HG03139 (cell line): ENCODE measurements at regions not wholly inside any gene's neighbourhood (a gene's known extent, or its start where the extent isn't known, plus 50 kb on each side); places are given as distances from the start of the nearest gene placed in this dataset.

Experiments
- ATAC-seq: cut with Tn5 transposase; IDR thresholded peaks from one replicate; pipeline ENCODE4 v1.9.1; 2021; ENCODE audit not compliant: unreplicated experiment

DNA sequence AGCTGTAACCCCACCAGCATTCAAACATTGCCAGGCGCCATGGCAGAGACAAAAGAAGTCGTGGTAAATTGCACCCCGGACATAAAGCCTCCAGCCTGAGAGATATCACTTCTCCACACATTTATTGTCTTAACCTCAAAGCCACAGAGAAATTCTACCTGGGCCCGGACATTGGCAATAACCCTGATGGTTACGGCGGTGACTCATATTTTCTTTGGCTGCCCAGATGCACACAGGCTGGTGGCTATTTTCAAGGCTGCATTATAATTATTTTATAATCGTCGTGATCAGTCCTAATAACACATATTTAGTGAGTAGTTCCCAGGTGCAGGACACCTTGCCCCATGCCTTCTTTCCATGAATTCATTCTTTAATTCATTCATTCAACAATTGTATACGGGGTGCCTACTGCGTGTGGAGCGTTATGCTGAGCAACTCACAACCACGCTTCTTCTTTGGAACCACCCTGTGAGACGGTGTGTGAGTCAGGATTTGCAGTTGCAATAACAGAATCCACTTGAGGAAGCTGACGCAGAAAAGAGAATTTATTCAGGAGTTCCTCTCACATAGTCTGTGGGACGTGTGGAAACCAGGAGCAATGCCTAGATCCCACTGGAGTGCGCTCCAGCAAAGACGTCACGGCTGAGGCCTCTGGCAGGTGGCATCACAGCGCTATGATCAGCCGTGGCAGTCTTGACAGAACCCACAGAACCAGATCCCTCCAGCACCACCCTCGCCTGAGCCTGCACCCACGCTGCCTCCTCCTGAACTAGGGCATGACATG, 245.7 kb downstream of the FOXL1 start:
- ATAC-seq: no peak

DNA sequence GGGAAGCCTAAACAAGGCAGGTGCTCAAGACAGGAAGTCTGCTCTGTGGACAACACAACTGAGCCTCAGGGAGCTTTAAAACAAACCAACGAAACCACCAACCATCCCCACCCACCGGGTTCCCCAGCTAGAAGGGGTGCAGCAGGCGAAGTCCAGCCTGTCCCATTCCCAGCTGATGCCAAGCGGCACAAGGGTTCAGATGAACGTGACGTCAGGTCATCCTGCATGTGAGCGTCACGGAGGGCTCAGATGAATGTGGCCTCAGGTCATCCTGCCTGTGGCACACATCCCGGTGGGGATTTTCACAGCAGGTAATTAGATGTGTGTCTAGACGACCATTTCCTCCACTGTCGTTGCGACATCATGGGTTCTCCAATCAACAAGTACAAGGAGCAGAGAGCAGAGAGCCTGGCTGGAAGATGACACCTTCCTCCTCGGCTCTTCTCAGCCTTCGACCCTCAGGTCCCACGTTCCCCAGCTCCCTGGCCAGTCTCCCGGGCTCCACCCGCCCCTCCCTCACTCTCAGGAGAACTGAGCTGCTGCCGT, 246.5 kb downstream of the FOXL1 start:
- no peak for ATAC-seq

DNA sequence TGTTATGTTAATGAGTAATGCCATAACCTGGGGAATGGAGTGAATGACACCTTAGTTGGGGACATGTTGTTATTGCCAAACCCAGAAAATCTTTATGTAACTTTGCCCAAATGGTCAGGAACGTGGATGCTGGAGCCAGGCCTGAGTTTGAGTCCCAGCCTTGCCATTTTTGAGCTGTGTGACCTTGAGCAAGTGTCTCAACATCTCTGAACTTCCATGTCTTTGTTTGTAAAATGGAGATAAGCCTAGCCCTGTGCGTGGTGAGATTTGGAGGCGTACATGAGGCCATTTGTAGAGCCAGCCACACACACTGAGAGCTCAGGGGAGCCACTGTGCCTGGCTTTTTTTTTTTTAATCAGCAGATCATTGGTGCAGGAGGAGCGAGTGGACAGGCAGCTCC, 247.3 kb downstream of the FOXL1 start:
- ATAC-seq: no peak

DNA sequence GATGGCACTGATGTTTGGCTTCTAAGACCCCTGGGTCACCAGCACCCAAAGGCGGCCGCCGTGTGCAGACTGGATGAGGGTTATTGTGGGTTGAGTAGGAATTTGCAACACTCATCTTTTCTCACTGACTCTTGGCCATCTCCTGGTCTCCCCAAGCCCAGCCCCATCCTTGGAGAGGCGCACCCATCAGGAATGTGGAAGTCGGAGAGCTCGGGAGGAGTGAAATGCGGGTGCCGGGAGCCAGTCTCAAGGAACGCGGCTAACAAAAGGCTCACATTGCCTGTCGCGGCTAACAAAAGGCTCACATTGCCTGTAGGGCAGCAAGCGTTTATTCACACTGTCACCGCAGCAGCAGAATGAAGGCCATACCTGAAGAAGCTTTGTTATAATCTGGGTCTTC, 248.6 kb downstream of the FOXL1 start:
- ATAC-seq: no peak

DNA sequence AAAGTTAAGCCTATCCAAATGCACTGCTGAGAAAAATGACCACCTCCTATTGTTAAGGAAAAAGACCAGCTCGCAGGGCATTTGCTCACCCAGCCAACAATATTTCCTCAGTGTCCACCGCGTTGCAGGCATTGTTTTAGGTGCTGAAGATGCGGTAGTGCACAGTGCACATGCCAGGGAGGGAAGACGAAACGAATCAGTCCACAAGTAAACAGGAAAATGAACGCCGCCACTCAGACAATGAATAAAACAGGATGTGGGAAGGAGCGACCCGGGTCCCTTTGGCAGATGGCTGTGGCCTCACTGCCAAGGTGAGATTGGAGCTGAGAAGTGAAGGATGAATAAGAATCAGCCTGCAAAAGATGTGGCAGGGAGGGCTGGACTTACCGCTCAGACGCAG, 249.2 kb downstream of the FOXL1 start:
- ATAC-seq: no peak

DNA sequence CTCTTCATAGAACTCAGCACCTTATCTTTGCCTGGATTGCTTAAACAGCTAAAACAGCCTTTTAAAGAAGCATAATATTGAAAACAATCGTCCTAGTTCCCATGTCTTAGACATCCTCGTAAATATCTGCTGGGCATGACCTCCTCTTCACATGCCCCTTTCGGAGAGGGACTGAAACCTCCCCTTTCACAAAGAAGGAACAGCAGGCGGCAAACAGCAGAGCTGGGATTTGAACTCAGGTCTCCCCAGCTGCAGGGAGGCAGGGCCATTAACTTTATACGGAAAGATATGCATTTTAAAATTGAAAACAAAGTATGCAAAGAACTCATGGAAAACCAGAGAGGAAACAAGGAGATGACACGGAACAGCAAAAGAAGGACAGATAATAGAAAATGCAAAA, 249.9 kb downstream of the FOXL1 start:
- ATAC-seq: no peak

DNA sequence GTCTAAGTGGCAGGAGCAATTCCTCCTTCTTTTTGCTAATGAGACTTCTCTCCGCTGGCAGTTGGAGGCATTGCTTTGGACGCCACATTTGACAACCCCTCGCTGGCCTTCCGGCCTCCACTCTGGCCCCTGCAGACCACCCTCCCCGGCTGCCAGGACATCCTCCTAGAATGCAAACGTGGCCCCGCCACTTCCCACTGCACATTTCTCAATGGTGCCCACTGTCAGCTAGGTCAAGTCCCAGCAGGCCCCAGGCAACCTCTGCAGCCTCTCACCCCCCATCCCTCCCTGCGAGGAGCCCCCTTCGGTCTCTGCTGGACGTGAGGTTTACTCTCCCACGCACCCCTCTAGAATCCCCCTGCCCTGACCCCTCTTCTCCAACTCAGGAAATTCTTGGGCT, 250.3 kb downstream of the FOXL1 start:
- ATAC-seq: no peak

DNA sequence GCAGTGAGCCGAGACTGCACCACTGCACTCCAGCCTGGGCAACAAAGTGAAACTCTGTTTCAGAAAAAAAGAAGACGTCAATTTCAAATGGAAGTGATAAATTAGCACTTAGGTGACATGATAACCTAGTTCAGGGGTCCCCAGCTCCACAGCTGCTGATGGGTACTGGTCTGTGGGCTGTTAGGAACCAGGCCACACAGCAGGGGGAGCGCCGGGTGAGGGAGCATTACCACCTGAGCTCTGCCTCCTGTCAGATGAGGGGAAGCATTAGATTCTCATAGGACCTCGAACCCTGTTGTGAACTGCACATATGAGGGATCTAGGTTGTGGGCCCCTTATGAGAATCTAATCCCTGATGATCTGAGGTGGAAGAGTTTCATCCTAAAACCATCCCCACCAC, 253.0 kb downstream of the FOXL1 start:
- no peak for ATAC-seq

DNA sequence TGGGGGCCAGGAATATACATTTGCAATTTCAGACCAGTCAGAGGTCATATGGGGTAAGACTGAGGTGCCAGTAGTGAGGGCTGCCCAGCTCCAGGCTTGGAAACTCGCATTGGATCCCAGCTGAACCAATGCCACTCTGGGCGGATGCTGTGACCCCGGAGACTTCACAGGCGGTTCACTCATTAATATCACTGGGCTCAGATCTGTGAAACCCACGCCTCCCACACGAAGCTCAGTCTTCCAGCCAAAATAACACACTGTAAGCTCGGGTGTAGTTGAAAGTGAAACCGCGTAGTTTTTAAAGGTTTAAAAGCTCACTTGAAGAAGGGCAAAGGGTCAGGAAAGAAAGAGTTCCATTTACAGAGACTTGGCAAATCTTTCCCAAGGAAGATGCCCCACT, 254.8 kb downstream of the FOXL1 start:
- ATAC-seq: no peak

DNA sequence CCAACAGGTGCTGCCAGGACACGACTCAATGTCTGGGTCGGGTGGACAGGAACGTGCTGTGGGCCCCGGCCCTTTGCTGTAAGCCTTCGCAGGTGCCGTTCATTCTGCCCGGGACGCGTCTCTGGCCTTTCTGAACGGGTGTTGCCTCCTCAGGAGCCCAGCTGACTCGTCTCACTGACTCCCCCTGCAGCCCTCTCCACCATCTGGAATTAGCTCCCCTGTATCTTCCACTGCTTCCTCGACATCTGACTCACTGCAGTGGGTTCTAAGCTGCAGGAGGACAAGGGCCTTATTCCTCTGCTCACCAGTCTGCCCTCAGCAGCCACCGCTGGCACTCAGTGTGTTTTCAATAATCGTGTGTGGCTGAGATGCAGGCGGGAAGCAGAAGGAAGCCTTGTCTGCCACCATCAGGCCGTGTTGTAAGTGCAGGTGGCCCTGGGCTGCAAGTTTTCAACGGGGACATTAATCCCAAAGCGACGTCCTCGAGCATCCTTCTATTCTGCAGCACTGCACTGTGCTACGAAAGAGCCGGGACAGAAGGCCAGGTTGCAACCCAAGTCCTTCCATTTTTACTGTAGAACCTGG, 256.2 kb downstream of the FOXL1 start:
- no peak for ATAC-seq

DNA sequence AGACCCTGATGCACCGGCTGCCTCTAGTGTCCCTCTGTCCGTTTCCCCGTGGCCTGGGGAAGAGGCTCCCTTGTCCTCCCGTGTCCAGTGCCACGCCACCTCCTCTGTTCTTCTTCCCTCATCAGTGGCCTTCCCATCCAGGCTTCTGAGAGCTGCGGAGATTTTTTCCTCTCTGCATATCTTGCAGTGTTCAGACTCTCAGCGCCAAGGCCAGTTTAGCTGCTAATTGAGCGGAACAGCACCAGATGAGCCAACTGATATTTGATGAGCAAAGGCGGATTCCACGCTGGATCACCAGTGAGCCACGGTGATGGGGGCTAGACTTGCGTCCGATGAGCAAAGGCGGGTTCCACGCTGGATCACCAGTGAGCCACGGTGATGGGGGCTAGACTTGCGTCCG, 257.6 kb downstream of the FOXL1 start:
- no peak for ATAC-seq

DNA sequence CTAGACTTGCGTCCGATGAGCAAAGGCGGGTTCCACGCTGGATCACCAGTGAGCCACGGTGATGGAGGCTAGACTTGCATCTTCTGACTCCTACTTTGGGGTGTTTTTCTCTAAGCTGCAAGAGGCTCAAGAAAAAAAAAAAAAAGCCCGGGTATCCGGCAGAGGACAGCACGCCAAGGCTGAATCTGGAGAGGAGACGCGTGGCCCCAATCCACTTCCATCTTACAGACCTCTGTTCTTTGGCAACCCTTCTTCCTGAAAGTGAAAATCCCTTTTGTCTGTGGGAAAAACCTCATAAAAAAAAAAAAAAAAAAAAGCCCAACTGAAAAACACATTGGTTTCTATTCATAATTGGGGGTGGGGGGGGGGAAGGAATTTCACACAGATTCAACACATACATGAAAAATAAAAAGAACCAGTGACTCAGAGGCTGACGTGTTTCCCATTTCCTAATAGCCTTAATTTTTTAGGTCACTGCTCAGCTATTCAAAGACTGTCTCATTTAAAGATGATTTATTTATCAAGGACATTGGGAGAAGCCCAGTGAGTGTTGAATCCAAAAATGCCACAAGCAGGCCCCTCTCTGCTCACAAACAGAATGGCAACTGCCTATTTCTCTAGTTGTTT, 258.3 kb downstream of the FOXL1 start:
- no peak for ATAC-seq

DNA sequence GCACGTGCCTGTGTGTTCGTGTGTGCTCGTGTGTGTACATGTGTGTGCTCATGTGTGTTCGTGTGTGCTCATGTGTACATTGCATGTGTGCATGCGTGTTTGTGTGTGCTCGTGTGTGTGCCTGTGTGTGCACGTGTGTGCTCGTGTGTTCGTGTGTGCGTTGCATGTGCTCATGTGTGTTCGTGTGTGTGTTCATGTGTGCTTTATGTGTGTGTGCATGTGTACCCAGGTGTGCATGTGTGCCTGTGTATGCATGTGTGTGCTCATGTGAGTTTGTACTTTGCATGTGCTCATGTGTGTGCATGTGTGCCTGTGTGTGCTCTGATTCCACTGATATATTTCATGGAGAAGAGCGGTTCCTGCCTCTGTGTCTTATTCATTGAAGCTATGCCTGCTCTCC, 265.5 kb downstream of the FOXL1 start:
- no peak for ATAC-seq

DNA sequence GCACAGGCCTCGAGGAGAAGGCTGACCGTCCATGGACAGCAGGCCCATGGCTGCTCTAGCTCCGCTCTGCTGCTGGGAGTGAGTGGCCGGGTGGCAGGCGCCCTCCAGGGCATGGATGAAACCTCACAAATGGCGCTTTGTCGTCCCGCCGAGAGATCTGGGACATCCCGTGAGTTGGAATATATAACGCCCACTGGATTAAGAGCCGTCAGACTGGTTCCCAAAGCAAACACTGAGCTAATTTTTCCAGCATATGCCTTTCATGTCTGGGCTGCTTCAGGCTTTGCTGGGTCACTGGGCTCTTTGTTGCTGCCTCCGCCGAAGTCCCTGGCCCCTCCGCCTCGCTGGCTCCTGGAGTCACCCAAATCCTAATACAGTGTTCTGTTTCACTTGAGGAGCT, 266.3 kb downstream of the FOXL1 start:
- ATAC-seq: no peak

DNA sequence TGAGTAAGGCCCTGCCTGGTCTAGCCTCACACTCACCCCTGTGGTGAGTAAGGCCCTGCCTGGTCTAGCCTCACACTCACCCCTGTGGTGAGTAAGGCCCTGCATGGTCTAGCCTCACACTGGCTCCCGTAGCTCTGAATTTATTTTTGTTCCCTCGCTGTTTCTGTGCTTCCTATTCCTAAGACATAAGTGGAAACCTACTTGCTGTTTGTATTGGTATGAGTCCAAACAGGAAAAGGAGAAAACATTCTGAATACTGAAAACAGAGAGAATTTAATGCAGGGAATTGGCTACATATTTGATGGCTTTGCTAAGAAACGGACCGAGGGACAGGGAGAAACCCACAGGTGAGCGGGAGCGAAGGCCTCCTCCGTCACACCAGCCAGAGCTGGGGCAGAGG, 267.8 kb downstream of the FOXL1 start:
- no peak for ATAC-seq

DNA sequence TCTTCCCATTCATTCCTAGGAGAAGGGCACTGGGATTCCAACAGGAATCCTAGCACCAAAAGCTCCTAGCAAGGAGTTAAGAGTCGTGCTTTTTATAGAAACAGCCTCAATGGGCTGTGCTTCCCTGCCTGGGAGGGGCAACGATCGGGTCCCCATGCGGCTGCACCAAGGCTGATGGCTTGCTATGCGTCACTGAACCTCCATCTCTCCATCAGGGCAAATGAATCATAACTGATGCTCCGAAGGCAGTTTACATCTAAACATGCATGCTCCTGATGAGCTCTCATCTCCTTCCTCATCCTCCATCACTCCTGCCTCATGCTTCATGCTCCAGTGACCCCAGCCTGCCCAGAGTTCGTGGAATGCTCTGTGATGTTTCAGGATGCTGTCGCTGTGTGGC, 270.5 kb downstream of the FOXL1 start:
- no peak for ATAC-seq

DNA sequence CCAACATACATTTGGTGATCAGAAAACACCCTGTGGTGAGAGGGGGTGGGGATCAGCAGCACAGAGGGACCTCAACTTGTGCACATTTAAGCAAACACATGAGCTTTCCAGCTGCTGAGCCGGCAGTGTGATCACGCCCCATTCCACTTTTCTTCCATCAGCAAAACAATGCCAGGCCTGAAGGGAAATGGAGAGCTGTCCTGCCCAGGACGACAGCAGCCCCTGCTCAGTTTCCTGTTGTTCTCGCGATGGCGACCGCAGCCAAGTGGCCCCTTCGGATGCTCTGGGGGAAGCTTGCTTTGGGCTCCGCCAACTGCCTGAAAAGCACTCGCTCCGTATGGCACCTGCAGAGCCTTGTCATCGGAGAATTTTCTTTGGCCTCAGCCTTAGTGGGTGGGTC, 272.3 kb downstream of the FOXL1 start:
- no peak for ATAC-seq

DNA sequence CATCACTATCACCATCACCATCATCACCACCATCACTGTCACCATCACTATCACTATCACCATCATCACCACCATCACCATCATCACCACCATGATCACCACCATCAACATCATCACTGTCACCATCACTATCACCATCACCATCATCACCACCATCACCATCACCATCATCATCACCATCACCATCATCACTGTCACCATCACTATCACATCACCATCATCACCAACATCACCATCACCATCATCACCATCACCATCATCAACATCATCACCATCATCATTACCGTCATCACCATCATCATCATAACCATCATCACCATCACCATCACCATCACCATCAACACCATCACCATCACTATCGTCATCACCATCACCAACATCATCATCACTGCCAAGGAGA, 273.8 kb downstream of the FOXL1 start:
- ATAC-seq: no peak

DNA sequence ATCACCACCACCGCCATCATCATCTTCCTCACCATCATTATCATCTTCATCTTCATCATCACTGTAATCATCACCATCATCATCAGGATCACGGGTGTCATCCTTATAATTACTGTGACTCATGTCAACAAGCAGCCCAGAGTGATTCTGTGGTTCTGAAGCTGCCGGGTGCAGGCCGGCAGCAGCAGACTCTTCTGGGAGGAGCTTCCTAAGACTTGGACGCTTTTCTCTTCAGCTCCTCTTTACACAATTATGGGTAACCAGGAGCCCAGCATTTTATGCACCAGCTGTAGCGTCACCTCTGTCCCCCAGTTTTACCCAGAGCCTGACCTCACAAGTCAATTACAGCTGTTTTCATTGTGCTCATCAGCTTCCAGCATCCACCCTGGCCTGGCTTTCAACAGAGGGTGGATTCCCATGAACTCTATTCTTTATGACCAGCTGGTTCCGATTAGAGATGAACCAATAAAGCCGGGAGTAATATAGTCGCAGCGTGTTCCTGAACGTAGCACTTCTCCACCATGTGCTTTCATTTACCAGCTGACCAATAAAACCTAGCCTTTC, 275.8 kb downstream of the FOXL1 start:
- ATAC-seq: no peak

DNA sequence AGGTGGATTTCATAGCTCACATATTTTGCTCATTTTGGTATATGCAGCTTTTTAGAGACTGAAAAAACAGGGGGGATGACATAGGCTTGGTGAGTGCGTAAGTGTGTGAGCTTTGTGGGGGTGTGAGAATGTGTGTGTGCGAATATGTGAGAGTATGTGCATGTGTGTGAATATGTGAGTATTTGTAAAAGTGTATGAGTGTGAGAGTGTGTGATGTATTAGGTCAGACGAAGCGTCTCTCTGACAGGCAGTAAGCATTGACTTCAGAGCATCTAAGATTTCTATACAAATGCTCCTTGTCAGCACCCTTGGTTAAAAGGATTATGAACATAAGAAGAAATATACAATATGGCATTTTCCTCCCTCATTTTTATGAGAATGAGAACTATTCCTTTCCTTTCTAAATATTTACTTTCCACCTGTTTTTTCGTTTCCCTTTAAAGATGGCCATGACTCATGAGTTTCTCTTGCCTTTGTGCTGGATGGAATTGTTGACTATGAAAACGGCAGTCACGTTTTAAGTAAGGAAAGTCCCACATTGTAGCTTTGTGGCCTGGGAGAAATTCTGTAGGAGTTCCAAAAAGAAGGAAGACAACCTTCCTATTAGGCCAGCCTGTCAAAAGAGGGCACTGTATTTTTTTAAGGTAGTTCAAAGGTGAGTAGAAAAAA, 276.4 kb downstream of the FOXL1 start:
- ATAC-seq: no peak

DNA sequence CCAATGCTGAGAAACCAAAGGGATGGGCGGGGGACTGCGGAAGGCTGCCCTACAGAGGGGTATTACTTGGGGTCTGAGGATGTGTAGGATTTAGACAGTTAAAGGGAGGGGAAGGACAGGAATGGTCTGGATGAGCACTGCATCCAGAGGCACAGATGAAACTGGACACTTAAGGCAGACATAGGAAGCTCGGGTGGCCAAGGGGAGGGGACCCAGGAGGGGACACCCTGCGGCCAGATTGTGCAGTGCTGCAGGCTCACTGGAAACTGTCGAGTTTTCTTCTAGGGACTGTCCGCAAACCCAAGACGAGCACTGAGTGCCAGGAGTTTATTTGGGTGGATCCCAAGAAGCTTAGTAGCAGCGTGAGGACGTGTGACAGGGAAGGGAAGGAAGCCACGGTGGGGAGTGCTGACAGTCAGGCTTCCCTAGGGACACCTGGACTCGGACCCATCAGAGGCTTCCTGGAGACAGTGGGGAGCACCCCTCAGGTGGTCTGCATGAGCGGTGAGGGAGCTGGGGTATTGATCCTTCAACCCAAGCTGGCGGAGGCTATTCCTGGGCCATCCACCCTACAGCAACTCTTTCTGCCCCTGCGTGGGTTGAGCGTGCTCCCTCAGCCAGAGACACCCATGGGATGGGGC, 278.7 kb downstream of the FOXL1 start:
- ATAC-seq: no peak
